GM23338 (cell line): ENCODE measurements at regions not wholly inside any gene's neighbourhood (a gene's known extent, or its start where the extent isn't known, plus 50 kb on each side); places are given as distances from the start of the nearest gene placed in this dataset.

ENCODE experiments used
- CREB1 ChIP-seq: fragments of 250-450 bp; sonication (Bioruptor Pico); IDR thresholded peaks from 2 replicates; pipeline ENCODE4 v1.5.0; 2020; ENCODE audit warnings: low read depth, mild to moderate bottlenecking, moderate library complexity
- CTCF ChIP-seq, 2 experiments: fragments of 200-600 bp in 1 of 2; sonication (generic) in 1 of 2; conservative IDR thresholded peaks; 2 replicates each; pipeline versions ENCODE4 v1.5.1 to v1.6.1; 2016 to 2017; ENCODE audit warnings: antibody characterized with exemption in 2 of 2, low read depth in 2 of 2, mild to moderate bottlenecking in 2 of 2, moderate library complexity in 1 of 2
- EZH2 ChIP-seq: fragments of 200-600 bp; sonication (generic); IDR thresholded peaks from one replicate; pipeline ENCODE4 v1.8.0; 2017; ENCODE audit warnings: antibody characterized with exemption, mild to moderate bottlenecking, low read depth; ENCODE audit not compliant: unreplicated experiment
- EZH2phosphoT487 ChIP-seq: fragments of 200-600 bp; sonication (generic); IDR thresholded peaks from one replicate; pipeline ENCODE4 v1.8.1; 2018; ENCODE audit warnings: antibody characterized with exemption; ENCODE audit not compliant: unreplicated experiment
- JUNB ChIP-seq: IDR thresholded peaks from one replicate; pipeline ENCODE4 v1.6.1; 2016; ENCODE audit warnings: antibody characterized with exemption; ENCODE audit not compliant: unreplicated experiment
- POLR2AphosphoS5 ChIP-seq: IDR thresholded peaks from 2 replicates; pipeline ENCODE4 v1.6.1; 2016; ENCODE audit warnings: antibody characterized with exemption, low read depth
- REST ChIP-seq: IDR thresholded peaks from one replicate; pipeline ENCODE4 v1.6.1; 2018; ENCODE audit warnings: antibody characterized with exemption; ENCODE audit not compliant: unreplicated experiment
- STAT1 ChIP-seq: IDR thresholded peaks from one replicate; pipeline ENCODE4 v1.6.1; 2016; ENCODE audit warnings: antibody characterized with exemption; ENCODE audit not compliant: unreplicated experiment

GRCh38 chr6:141989706-141989959 lies 143.1 kb upstream of the GJE1 start:
- TF ChIP-seq CTCF (conservative IDR thresholded peaks at IDR 0.05; ENCODE audit: low read depth in 2 of 2) (no peak), POLR2AphosphoS5 (no peak), EZH2phosphoT487 (no peak), REST (no peak), CREB1 (CRISPR knock-in tag) (no peak), JUNB (no peak), EZH2 (no peak), STAT1 (no peak)
